Omental fat pad (tissue), 3 donors: ENCODE measurements at regions not wholly inside any gene's neighbourhood (a gene's known extent, or its start where the extent isn't known, plus 50 kb on each side); places are given as distances from the start of the nearest gene placed in this dataset.

ENCODE experiments used
- ATAC-seq: fragments of 150-250 bp; one replicate; pipeline ENCODE4 v1.9.1; 2016; ENCODE audit warnings: mild to moderate bottlenecking, moderate library complexity; ENCODE audit not compliant: low FRiP score
- DNase-seq: peaks from one replicate; pipeline ENCODE4 v3.0.0-alpha.2; 2019; ENCODE audit warnings: low spot score
- TF ChIP-seq, protein P1 (sequence below), 3 donors: fragments of 450-650 bp; IDR thresholded peaks; one replicate each; pipeline ENCODE4 v1.5.1; 2016 to 2017; ENCODE audit warnings: antibody characterized with exemption in 3 of 3, mild to moderate bottlenecking in 3 of 3, moderate library complexity in 2 of 3

DNA sequence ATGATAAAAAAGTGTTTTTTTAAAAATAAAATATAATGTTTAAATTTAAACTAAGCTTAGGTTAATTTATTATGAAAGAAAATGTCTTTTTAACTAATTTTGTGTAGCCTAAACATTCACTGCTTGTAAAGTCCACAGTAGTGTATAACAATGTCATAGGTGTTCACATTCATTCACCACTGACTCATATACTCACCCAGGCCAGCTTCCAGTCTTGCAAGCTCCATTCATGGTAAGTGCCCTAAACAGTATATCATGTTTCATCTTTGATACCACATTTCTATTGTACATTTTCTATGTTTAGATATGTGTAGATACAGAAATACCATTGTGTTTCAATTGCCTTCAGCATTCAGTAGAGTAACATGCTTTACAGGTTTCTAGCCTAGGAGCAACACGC lies 530.3 kb downstream of the EPHA5 start:
- DNase-seq (no peak), ATAC-seq (no peak)
- TF ChIP-seq, protein P1, sequence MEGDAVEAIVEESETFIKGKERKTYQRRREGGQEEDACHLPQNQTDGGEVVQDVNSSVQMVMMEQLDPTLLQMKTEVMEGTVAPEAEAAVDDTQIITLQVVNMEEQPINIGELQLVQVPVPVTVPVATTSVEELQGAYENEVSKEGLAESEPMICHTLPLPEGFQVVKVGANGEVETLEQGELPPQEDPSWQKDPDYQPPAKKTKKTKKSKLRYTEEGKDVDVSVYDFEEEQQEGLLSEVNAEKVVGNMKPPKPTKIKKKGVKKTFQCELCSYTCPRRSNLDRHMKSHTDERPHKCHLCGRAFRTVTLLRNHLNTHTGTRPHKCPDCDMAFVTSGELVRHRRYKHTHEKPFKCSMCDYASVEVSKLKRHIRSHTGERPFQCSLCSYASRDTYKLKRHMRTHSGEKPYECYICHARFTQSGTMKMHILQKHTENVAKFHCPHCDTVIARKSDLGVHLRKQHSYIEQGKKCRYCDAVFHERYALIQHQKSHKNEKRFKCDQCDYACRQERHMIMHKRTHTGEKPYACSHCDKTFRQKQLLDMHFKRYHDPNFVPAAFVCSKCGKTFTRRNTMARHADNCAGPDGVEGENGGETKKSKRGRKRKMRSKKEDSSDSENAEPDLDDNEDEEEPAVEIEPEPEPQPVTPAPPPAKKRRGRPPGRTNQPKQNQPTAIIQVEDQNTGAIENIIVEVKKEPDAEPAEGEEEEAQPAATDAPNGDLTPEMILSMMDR (IDR thresholded peaks at IDR 0.05): no peak

DNA sequence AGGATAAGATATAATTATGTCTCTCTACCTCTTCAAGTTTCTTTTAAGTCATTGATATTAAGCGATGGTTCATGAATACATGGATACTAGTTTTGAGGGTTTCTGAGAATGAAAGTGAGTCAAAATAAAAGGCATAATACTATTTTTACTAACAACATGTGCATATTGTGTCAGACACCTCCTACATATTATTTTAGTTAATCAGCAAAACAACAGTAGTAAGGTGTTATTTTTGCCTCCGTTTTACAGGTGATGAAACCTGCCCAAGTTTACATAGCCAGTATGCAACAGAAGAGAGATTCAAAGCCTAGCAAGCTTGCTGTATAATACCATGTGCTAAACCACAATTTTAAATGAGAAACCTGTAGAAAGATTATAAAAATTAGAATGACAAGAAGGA lies 544.1 kb downstream of the EPHA5 start:
- DNase-seq (no peak), ATAC-seq (no peak)
- TF ChIP-seq, protein P1 (IDR thresholded peaks at IDR 0.05): no peak

DNA sequence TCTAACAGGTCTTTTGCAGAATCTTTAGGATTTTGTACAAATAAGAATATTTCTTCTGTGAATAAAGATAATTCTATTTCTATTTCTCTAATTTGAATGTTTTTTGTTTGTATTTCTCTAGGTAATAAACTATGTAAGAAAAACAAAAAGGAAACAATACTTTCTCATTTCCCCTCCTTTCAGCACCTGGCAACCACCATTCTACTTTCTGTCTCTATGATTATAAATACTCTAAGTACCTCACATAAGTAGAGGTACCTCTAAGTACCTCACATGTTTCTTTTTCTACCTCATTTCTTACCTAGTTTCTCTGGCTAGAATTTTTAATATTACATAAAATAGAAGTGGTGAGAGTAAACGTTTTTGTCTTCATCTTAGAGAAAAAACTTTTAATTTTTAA lies 550.0 kb downstream of the EPHA5 start:
- no peak for ATAC-seq
- TF ChIP-seq, protein P1 (IDR thresholded peaks at IDR 0.05): no peak
- DNase-seq: no peak

DNA sequence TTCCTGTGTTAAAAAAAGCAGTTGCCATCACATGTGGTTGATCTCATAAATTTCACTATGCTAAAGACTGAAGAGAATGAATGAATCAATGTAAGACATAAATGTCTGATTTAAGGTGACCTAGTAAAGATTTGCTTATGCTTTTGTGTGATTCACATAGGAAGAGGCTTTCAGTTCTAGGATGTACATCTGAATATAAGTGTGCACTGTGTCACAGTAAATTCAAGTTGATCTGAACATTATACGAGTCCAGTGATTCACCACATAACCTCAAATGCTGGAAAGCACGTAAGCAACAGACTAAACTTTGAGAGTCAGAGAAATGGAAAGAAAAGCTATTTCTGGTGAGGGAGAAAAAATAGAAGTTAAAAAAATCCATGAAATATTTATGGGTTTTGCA lies 567.9 kb downstream of the EPHA5 start:
- no peak for ATAC-seq

DNA sequence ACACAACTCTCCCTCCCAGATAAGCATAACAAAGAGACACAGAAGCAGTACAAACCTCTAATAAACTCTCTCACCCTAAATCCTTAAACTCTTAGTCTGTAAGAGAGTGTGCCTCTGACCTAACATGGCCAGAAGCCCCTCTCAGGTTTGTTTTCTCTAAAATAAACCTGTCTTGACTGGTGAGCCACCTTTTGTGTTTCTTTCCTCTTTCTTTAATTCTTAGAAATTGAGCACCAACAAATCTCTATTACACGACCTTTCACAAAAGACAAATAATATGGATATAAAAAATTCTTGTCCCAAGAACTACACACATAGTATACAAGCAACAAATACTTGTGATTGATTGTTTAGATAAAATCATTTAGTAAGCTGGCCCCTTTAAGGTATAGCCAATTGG lies 573.7 kb downstream of the EPHA5 start:
- TF ChIP-seq, protein P1 (IDR thresholded peaks at IDR 0.05): no peak
- no peak for ATAC-seq

More for the DNA sequence above, 567.9 kb downstream of the EPHA5 start:
- TF ChIP-seq, protein P1 (IDR thresholded peaks at IDR 0.05): no peak
- DNase-seq: no peak

DNA sequence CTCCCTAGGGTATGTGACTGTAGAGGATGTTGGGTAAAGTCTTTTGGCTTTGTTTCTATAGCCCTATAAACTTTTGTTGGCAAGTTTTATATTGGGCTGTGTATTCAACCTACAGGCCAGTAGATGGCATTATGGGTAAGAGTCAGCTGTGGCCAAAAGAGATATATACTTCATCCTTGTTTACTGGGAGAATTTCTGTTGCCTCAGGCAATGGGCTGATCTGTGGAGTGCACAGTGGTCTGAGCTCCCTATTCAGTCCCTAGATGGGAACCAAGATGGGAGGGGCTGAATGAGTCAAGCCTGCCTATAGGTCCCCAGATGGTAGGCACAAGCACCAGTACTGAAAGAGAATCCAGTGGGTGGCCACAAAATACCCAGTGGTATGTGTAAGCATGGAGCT lies 580.6 kb downstream of the EPHA5 start:
- no peak for DNase-seq

More for the DNA sequence above, 573.7 kb downstream of the EPHA5 start:
- DNase-seq: no peak

DNA sequence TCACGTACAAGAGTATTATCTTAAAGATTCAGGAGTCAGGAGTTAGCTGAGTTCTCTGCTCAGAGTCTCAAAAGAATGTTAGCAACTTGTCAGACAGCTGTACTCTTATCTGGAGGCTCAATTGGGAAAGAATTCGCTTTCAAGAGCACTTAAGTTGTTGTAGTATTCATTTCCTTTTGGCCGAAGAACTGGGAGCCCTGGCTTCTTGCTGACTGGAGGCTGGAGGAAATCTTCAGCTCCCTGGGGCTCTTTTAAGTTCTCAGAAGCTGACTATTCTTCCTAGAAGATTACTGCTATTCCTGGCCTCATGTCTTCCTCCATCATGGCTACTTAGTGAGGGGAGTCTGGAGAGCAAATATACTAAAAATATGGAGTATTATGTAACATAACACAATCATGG lies 587.2 kb downstream of the EPHA5 start:
- TF ChIP-seq, protein P1 (IDR thresholded peaks at IDR 0.05): no peak
- no peak for DNase-seq
- ATAC-seq: no peak

More for the DNA sequence above, 580.6 kb downstream of the EPHA5 start:
- ATAC-seq: no peak
- TF ChIP-seq, protein P1 (IDR thresholded peaks at IDR 0.05): no peak
